Effector memory CD8-positive, alpha-beta T cell (primary cell): ENCODE measurements at regions not wholly inside any gene's neighbourhood (a gene's known extent, or its start where the extent isn't known, plus 50 kb on each side); places are given as distances from the start of the nearest gene placed in this dataset.
"Not testable (repeated sequence)": the region's sequence is repeated elsewhere in the genome, so short reads cannot be mapped to it uniquely, and the experiment has no call there.

Source experiments
- ATAC-seq: fragments of 150-1000 bp; cut with Tn5 transposase; replicated peaks from 2 replicates; pipeline ENCODE4 v1.10.0; 2021; ENCODE audit warnings: mild to moderate bottlenecking, moderate library complexity
- DNase-seq, 3 experiments: peaks; one replicate each; pipeline ENCODE4 v3.0.0; 2021
- H3K27ac Mint-ChIP-seq, 2 donors: one replicate each; pipeline ENCODE4 v1.8.0; 2022; ENCODE audit warnings: mild to moderate bottlenecking in 2 of 2, mixed read lengths in 2 of 2, moderate library complexity in 2 of 2
- H3K27me3 Mint-ChIP-seq, 2 donors: one replicate each; pipeline ENCODE4 v1.8.0; 2022; ENCODE audit warnings: mixed read lengths in 2 of 2
- H3K36me3 Mint-ChIP-seq: one replicate; pipeline ENCODE4 v1.8.0; 2022; ENCODE audit warnings: mild to moderate bottlenecking, moderate library complexity, mixed read lengths; ENCODE audit not compliant: insufficient read depth
- H3K4me1 Mint-ChIP-seq, 2 donors: one replicate each; pipeline ENCODE4 v1.8.0; 2022; ENCODE audit warnings: low read depth in 2 of 2, mixed read lengths in 2 of 2
- H3K4me3 Mint-ChIP-seq, 2 donors: one replicate each; pipeline ENCODE4 v1.8.0; 2022; ENCODE audit warnings: mild to moderate bottlenecking in 2 of 2, mixed read lengths in 2 of 2, moderate library complexity in 2 of 2
- H3K9me3 Mint-ChIP-seq, 2 donors: one replicate each; pipeline ENCODE4 v1.8.0; 2022; ENCODE audit warnings: mixed read lengths in 2 of 2

DNA sequence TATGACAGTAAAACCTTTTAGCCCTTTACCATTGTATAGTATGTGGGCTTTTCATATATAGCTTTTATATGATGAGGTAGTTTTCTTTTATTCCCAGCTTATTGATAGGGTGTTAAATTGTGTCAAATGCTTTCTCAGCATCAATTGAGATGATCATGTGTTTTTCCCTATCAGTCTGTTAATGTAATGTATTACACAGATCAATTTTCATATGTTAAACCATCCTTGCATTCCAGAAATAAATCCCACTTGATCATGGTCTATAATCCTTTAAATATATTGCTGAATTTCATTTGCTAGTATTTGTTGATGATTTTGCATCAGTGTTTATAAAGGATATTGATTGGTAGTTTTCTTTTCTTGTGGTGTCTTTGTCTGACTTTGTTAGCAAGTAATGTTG is 603.9 kb downstream of the TRHDE start:
- H3K27ac Mint-ChIP-seq: no peak overlapping the region
- H3K9me3 Mint-ChIP-seq: peaks cover 0 to 9% of the 10 kb centered on the region in 2 donors
- H3K27me3 Mint-ChIP-seq: no peaks in the 10 kb centered on the region
- ATAC-seq: no peak
- H3K4me1 Mint-ChIP-seq: no peaks in the 10 kb centered on the region
- no peak overlapping the region for H3K4me3 Mint-ChIP-seq
- no peak for DNase-seq
- no peaks in the 10 kb centered on the region for H3K36me3 Mint-ChIP-seq

DNA sequence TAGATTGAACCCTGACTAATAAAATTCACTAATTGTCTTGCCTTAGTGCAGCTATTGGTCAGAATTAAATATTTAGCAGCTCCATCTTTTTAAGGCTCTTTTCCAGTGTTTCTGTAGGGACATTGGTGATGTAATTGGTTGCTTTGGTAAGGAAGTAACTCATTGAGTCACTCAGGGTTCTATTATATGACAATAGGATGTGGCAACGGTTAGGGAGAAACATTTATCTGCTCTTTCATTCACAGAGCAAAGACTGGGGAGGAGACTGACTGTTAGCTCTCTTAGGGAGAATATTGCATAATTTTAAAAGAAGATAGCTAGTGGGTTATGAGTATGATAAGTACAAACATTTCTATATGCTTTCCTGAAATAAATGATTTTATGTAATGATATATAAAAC is 616.5 kb downstream of the TRHDE start:
- ATAC-seq (no peak), DNase-seq (no peak)
- Mint-ChIP-seq H3K36me3 (no peaks in the 10 kb centered on the region), H3K9me3 (no peaks in the 10 kb centered on the region), H3K27ac (no peak overlapping the region), H3K4me3 (no peak overlapping the region), H3K27me3 (no peaks in the 10 kb centered on the region), H3K4me1 (no peaks in the 10 kb centered on the region)

DNA sequence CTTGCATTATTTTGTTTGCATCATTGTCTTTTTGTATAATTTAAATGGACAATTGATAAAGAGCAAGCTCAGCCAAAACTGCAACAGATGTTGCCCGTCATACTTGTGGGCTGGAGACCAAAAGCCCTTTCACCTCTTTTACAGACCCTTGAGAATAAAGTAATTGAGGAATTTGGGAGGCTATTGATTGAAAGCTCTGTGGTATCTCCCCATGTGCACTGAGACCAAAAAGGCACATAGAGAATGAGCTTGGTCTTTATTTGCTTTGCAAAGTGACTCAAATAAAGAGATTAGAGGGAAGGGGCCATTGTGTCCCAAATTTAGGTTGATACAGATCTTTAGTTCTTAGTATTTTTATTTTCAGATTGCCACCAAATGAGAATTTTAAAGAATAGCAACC is 617.6 kb downstream of the TRHDE start:
- Mint-ChIP-seq H3K4me1 (no peaks in the 10 kb centered on the region), H3K27ac (no peak overlapping the region), H3K27me3 (no peaks in the 10 kb centered on the region)

GRCh38 chr12:72901685-72902084 is 629.5 kb downstream of the TRHDE start:
- ATAC-seq (no peak), DNase-seq (no peak)
- H3K27ac Mint-ChIP-seq: no peak overlapping the region
- no peaks in the 10 kb centered on the region for H3K36me3 Mint-ChIP-seq
- H3K27me3 Mint-ChIP-seq: no peaks in the 10 kb centered on the region
- H3K4me1 Mint-ChIP-seq: no peaks in the 10 kb centered on the region
- H3K4me3 Mint-ChIP-seq: no peak overlapping the region
- peaks cover 0 to 4% of the 10 kb centered on the region in 2 donors for H3K9me3 Mint-ChIP-seq

More for the DNA sequence above, 617.6 kb downstream of the TRHDE start:
- no peaks in the 10 kb centered on the region for H3K9me3 Mint-ChIP-seq
- no peak for DNase-seq
- no peaks in the 10 kb centered on the region for H3K36me3 Mint-ChIP-seq
- H3K4me3 Mint-ChIP-seq: no peak overlapping the region
- ATAC-seq: no peak

GRCh38 chr12:72925716-72926115 is 653.5 kb downstream of the TRHDE start:
- Mint-ChIP-seq H3K27me3 (no peaks in the 10 kb centered on the region), H3K36me3 (no peaks in the 10 kb centered on the region), H3K4me3 (no peak overlapping the region), H3K9me3 (peaks cover 4 to 8% of the 10 kb centered on the region in 2 donors), H3K4me1 (no peaks in the 10 kb centered on the region), H3K27ac (no peak overlapping the region)
- no peak for DNase-seq
- no peak for ATAC-seq

GRCh38 chr12:72931838-72932237 is 659.7 kb downstream of the TRHDE start:
- not testable (repeated sequence) for H3K36me3 Mint-ChIP-seq, DNase-seq, H3K4me3 Mint-ChIP-seq, H3K4me1 Mint-ChIP-seq, H3K27ac Mint-ChIP-seq, H3K27me3 Mint-ChIP-seq, ATAC-seq
- H3K9me3 Mint-ChIP-seq: peaks cover 10 to 15% of the 10 kb centered on the region in 2 donors

DNA sequence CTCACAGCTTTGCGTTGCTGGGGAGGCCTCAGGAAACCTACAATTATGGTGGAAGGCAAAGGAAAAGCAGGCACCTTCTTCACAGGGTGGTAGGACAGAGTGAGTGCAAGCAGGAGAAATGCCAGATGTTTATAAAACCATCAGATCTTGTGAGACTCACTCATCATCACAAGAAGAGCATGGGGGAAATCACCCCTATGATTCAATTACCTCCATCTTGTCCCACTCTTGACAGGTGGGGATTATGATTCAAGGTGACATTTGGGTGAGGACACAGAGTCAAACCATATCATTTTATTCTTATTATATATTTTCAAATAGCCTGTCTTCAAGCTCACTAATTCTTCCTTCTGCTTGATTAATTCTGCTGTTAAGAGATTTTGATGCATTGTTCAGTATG is 665.3 kb downstream of the TRHDE start:
- ATAC-seq (no peak), DNase-seq (no peak)
- Mint-ChIP-seq H3K36me3 (no peaks in the 10 kb centered on the region), H3K9me3 (peaks cover 0 to 13% of the 10 kb centered on the region in 2 donors), H3K27me3 (no peaks in the 10 kb centered on the region), H3K4me3 (no peak overlapping the region), H3K4me1 (no peaks in the 10 kb centered on the region), H3K27ac (no peak overlapping the region)

- H3K36me3 Mint-ChIP-seq: no peaks in the 10 kb centered on the region
- no peaks in the 10 kb centered on the region for H3K4me1 Mint-ChIP-seq
- no peak overlapping the region for H3K27ac Mint-ChIP-seq
- no peak overlapping the region for H3K4me3 Mint-ChIP-seq
- DNase-seq (no peak), ATAC-seq (no peak)
- peaks cover 8 to 9% of the 10 kb centered on the region in 2 donors for H3K9me3 Mint-ChIP-seq
- H3K27me3 Mint-ChIP-seq: no peaks in the 10 kb centered on the region
Observed at GRCh38 chr12:72957454-72957853, 685.3 kb downstream of the TRHDE start.

DNA sequence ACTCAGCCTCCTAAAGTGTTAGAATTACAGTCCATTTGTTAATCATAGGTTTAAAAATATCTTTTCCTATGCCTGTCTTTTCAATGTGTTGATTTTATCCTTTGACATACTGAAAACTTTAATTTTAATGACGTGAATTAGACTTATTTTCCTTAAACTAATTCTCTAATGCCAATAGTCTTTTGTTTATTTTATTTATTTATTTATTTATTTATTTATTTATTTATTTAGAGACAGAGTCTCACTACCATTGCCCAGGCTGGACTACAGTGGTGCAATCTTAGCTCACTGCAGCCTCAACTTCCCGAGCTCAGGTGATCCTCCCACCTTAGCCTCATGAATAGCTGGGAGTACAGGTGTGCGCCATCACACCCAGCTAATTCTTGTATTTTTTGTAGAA is 694.5 kb downstream of the TRHDE start:
- ATAC-seq (no peak), DNase-seq (no peak)
- Mint-ChIP-seq H3K27ac (no peak overlapping the region), H3K4me3 (no peak overlapping the region), H3K36me3 (no peaks in the 10 kb centered on the region), H3K27me3 (no peaks in the 10 kb centered on the region), H3K4me1 (no peaks in the 10 kb centered on the region), H3K9me3 (peaks cover 7 to 22% of the 10 kb centered on the region in 2 donors)

DNA sequence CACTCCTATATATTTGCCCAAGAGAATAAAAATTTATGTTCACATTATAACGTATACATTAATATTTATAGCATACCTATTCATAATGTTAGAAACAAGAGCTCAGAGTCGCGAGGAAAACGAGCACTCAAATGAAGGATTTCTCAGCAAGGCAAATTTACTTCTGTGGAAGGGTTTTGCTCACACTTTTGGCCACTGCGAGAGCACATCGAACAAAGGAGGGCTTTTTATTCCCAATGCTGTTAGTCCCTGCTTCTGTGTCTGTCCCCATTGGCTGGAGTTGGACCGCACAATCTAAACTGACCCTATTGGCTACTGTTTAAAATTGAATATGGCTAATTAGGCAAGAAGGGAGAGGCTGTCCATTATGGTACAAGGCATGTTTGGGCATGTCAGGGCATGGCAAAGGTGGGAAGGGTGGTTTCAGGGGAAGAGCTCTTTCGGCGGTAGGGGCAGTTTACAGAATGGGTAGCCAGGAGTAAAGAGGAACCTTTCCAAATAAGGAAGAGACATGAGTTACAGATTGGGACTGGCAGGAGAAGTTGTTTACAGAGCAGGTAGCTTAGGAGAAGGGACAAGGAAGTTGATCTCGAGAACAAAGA is 702.9 kb downstream of the TRHDE start:
- Mint-ChIP-seq H3K4me3 (no peak overlapping the region), H3K27ac (no peak overlapping the region), H3K4me1 (no peaks in the 10 kb centered on the region), H3K9me3 (peaks cover 6 to 25% of the 10 kb centered on the region in 2 donors), H3K27me3 (no peaks in the 10 kb centered on the region), H3K36me3 (no peaks in the 10 kb centered on the region)
- ATAC-seq (no peak), DNase-seq (no peak)

GRCh38 chr12:72978999-72979398 is 706.8 kb downstream of the TRHDE start:
- Mint-ChIP-seq H3K9me3 (peaks cover 14 to 34% of the 10 kb centered on the region in 2 donors), H3K4me3 (no peak overlapping the region), H3K27ac (no peak overlapping the region), H3K27me3 (no peaks in the 10 kb centered on the region), H3K4me1 (no peaks in the 10 kb centered on the region), H3K36me3 (no peaks in the 10 kb centered on the region)
- no peak for ATAC-seq
- DNase-seq: no peak

GRCh38 chr12:72982356-72982755 is 710.2 kb downstream of the TRHDE start:
- Mint-ChIP-seq H3K27me3 (no peaks in the 10 kb centered on the region), H3K4me1 (no peaks in the 10 kb centered on the region), H3K27ac (no peak overlapping the region), H3K9me3 (peaks cover 8 to 22% of the 10 kb centered on the region in 2 donors), H3K36me3 (no peaks in the 10 kb centered on the region), H3K4me3 (no peak overlapping the region)
- DNase-seq: no peak
- no peak for ATAC-seq

DNA sequence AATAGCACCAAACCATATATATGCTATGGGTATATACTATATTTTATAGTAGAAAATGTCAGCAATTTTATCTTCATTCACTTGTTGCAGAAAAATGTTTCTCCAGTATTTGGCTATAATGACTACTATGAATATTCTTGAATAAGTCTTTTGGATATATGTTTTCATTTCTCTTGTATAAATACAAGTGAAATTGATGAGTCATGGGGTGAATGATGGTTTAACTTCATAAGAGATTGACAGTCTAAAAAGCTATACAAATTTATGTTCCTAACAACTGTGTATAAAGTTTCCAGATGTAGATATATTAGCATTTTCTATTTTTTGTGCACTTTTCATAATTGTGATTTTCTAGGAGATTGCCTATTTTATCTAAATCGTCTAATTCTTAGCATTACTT is 714.8 kb downstream of the TRHDE start:
- no peaks in the 10 kb centered on the region for H3K4me1 Mint-ChIP-seq

DNA sequence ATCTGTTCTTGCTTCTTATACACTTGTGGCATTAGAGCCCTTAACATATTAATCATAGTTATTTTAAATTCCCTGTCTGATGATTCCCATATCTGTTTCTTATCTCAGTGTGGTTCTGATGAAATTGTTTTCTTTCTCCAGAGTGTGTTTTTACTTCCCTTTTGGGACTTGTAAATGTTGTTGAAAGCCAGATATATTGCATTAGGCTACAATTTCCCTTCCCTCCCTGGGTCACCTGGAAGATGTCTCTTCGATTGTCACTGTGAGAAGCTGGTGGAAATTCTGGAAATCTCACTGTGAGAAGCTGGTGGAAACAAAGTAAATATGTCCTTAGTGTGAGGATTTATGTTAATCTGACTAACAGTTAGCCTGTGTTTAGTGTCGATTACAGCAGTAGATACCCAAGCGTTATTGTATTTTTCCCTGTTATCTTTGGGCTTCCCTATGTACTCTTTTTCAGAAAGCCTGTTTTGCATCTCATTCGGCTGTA is 717.3 kb downstream of the TRHDE start:
- no peak overlapping the region for H3K27ac Mint-ChIP-seq
- no peak for DNase-seq
- H3K27me3 Mint-ChIP-seq: no peaks in the 10 kb centered on the region
- peaks cover 0 to 11% of the 10 kb centered on the region in 2 donors for H3K9me3 Mint-ChIP-seq
- no peak for ATAC-seq
- no peak overlapping the region for H3K4me3 Mint-ChIP-seq
- no peaks in the 10 kb centered on the region for H3K36me3 Mint-ChIP-seq
- H3K4me1 Mint-ChIP-seq: no peaks in the 10 kb centered on the region

More for the DNA sequence above, 714.8 kb downstream of the TRHDE start:
- ATAC-seq: no peak
- DNase-seq: no peak
- Mint-ChIP-seq H3K27me3 (no peaks in the 10 kb centered on the region), H3K36me3 (no peaks in the 10 kb centered on the region), H3K4me3 (no peak overlapping the region), H3K27ac (no peak overlapping the region), H3K9me3 (peaks cover 2 to 11% of the 10 kb centered on the region in 2 donors)
